Endothelial cell (in vitro differentiated cells): ENCODE measurements at regions not wholly inside any gene's neighbourhood (a gene's known extent, or its start where the extent isn't known, plus 50 kb on each side); places are given as distances from the start of the nearest gene placed in this dataset.

Source experiments
- DNase-seq: peaks from one replicate; pipeline ENCODE4 v3.0.0; 2021; ENCODE audit warnings: low spot score
- H3K27ac Mint-ChIP-seq: one replicate; pipeline ENCODE4 v1.8.0; 2021; ENCODE audit warnings: mixed read lengths, inconsistent platforms; ENCODE audit not compliant: unreplicated experiment
- H3K27me3 Mint-ChIP-seq: one replicate; pipeline ENCODE4 v1.8.0; 2021; ENCODE audit warnings: mild to moderate bottlenecking, moderate library complexity, mixed read lengths, inconsistent platforms; ENCODE audit not compliant: unreplicated experiment
- H3K36me3 Mint-ChIP-seq: one replicate; pipeline ENCODE4 v1.8.0; 2021; ENCODE audit warnings: mild to moderate bottlenecking, low read depth, mixed read lengths, inconsistent platforms; ENCODE audit not compliant: unreplicated experiment
- H3K4me1 Mint-ChIP-seq: one replicate; pipeline ENCODE4 v1.8.0; 2021; ENCODE audit warnings: mild to moderate bottlenecking, mixed read lengths, inconsistent platforms; ENCODE audit not compliant: unreplicated experiment
- H3K4me3 Mint-ChIP-seq: one replicate; pipeline ENCODE4 v1.8.0; 2021; ENCODE audit warnings: mild to moderate bottlenecking, mixed read lengths, inconsistent platforms; ENCODE audit not compliant: unreplicated experiment
- H3K9me3 Mint-ChIP-seq: one replicate; pipeline ENCODE4 v1.8.0; 2021; ENCODE audit warnings: mixed read lengths, inconsistent platforms; ENCODE audit not compliant: unreplicated experiment
- TF ChIP-seq, protein P1 (sequence below): fragments of 200-600 bp; sonication (generic); IDR thresholded peaks from one replicate; pipeline ENCODE4 v1.5.0; 2021; ENCODE audit warnings: antibody characterized with exemption; ENCODE audit not compliant: unreplicated experiment

DNA sequence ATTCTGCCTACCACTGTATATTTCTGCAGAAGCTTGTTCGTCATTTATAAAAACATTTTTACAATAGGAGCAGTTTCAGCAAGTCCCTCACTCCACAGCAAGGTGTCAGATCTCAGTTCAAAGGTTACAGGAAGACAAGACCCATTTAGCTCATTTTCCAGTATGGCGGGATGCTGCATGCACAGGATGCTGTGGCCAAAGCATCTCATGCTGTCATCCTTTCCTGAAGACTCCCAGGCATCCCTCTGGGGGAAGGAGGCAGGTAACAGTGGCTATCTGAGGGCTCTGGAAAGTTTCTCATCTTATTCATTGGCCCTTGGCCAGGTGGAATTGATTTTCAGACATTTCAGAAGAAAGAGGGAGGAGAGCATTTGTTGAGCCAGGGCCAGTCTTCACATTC is 539.3 kb upstream of the CDH5 start:
- Mint-ChIP-seq H3K9me3 (no peaks in the 10 kb centered on the region), H3K4me1 (peaks cover 10% of the 10 kb centered on the region), H3K27ac (no peak overlapping the region), H3K36me3 (no peaks in the 10 kb centered on the region), H3K4me3 (no peak overlapping the region), H3K27me3 (peaks cover 1% of the 10 kb centered on the region)
- no peak for DNase-seq
- TF ChIP-seq, protein P1, sequence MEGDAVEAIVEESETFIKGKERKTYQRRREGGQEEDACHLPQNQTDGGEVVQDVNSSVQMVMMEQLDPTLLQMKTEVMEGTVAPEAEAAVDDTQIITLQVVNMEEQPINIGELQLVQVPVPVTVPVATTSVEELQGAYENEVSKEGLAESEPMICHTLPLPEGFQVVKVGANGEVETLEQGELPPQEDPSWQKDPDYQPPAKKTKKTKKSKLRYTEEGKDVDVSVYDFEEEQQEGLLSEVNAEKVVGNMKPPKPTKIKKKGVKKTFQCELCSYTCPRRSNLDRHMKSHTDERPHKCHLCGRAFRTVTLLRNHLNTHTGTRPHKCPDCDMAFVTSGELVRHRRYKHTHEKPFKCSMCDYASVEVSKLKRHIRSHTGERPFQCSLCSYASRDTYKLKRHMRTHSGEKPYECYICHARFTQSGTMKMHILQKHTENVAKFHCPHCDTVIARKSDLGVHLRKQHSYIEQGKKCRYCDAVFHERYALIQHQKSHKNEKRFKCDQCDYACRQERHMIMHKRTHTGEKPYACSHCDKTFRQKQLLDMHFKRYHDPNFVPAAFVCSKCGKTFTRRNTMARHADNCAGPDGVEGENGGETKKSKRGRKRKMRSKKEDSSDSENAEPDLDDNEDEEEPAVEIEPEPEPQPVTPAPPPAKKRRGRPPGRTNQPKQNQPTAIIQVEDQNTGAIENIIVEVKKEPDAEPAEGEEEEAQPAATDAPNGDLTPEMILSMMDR: no peak

DNA sequence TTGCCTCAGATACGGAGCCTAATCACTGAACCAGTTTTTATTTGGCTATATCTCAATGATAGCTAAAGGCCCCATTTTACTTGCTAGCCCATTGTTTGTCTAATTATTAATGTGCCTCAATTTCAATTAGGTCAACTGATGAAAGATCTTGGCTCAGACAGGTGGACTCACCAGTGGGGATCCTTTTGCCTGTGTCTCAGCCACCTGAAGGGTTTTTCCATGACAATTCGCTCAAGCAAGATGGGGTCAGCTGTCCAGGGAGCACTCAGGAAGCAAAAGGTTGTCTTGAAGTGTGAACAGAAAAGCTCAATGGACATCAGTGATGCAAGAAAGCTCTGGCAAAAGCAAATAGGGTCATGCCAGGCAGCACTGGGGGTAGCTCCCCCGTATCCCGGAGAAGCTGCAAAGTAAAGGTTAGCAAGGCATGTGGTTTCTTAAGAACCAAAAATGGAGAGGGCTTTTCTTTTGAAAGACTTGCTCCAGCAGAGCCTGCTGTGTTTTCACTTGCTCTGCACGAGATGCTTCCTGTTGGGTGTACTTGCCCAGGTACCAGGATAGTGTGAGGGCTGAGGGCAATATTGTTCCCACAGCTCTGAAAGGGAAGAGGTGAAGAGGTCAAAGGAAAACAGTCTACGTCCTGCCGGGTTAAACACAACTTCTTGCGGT is 541.2 kb upstream of the CDH5 start:
- TF ChIP-seq, protein P1: no peak
- Mint-ChIP-seq H3K27me3 (peaks cover 1% of the 10 kb centered on the region), H3K9me3 (no peaks in the 10 kb centered on the region), H3K27ac (no peak overlapping the region), H3K36me3 (no peaks in the 10 kb centered on the region), H3K4me3 (no peak overlapping the region), H3K4me1 (peaks cover 10% of the 10 kb centered on the region)
- no peak for DNase-seq

DNA sequence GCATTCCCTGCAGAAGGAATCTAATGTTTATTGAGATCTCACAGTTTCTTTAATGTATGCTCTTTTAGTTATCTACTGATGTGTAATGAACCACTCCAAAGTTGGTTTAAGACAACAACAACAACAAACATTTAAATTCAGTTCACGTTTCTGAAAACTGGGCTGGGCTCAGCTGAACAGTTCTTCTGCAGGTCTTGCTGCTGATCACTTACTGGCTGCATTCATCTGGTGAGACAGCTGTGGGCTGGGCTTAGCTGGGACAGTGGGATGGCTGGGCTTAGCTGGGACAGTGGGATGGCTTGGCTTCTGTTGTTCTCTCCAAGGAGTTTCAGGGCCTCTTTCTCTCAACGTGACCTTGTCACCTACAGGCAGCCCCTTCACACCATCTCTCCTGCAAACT is 544.3 kb upstream of the CDH5 start:
- no peaks in the 10 kb centered on the region for H3K9me3 Mint-ChIP-seq
- H3K27ac Mint-ChIP-seq: no peak overlapping the region

DNA sequence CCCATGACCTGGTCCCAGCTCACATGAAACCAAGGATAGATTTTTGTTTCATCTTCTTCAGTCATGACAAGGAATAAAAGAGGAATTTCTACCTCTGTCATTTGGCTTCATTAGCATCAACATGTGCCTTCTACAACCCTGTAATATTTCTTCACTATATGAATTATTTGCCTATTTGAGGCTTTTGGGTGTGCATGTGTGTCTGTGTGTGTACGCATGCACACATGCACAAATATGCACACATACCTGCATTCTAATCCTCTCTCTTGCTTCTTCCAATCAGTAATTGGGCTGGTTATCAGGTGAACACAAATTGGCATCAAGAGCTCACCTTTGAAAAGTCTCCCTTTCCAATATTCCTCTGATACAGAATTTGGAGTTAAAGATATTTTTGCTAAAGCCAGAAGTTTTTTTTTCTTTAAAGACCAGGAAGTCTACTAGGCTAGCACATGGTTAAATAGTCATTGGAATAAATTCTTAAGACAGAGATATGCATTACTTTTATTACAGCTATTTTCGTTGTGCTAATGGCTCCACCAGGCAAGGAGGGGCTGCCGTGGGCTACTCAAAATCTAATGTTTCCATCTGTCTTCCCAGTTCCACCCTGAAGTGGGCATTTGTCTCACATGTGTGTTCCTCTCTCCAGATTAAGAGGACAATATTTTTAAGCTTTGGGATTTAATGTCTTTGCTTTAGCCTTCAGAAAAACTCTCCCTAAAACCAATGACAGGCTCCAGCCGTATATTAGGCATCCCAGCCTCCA is 547.2 kb upstream of the CDH5 start:
- TF ChIP-seq, protein P1: no peak
- no peak overlapping the region for H3K4me3 Mint-ChIP-seq
- H3K27ac Mint-ChIP-seq: no peak overlapping the region
- H3K9me3 Mint-ChIP-seq: no peaks in the 10 kb centered on the region
- no peak for DNase-seq
- no peaks in the 10 kb centered on the region for H3K4me1 Mint-ChIP-seq
- no peaks in the 10 kb centered on the region for H3K27me3 Mint-ChIP-seq
- no peaks in the 10 kb centered on the region for H3K36me3 Mint-ChIP-seq

More for the DNA sequence above, 544.3 kb upstream of the CDH5 start:
- no peaks in the 10 kb centered on the region for H3K27me3 Mint-ChIP-seq
- peaks cover 10% of the 10 kb centered on the region for H3K4me1 Mint-ChIP-seq
- no peaks in the 10 kb centered on the region for H3K36me3 Mint-ChIP-seq
- TF ChIP-seq, protein P1: no peak
- no peak overlapping the region for H3K4me3 Mint-ChIP-seq
- DNase-seq: no peak

DNA sequence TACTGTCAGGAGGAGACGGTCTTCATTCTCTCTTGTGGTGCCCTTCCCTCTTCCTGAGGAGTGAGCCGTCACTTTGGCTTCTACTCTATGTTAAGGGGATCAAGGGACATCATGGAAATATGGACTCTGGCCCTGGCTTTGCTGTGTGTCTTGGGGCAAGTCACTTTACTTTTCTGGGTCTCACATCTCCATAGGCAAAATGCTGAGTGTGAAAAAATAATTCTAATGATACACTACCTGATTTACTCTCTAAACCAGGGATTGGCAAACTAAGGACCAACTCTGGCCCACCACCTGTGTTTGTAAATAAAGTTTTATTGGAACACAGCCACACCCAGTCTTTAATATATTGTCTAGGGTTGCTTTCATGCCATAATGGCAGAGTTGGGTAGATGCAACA is 548.7 kb upstream of the CDH5 start:
- Mint-ChIP-seq H3K27ac (no peak overlapping the region), H3K4me3 (no peak overlapping the region), H3K36me3 (no peaks in the 10 kb centered on the region), H3K27me3 (no peaks in the 10 kb centered on the region), H3K9me3 (no peaks in the 10 kb centered on the region), H3K4me1 (peaks cover 10% of the 10 kb centered on the region)
- DNase-seq: no peak
- TF ChIP-seq, protein P1: no peak
